ENCODE measurements at regions not wholly inside any gene's neighbourhood (a gene's known extent, or its start where the extent isn't known, plus 50 kb on each side); places are given as distances from the start of the nearest gene placed in this dataset.
"Not testable (repeated sequence)": the region's sequence is repeated elsewhere in the genome, so short reads cannot be mapped to it uniquely, and the experiment has no call there.

GRCh38 chr20:6660441-6660840 is 107.0 kb upstream of the BMP2 start:
- DNase-seq, result no peak
- Histone ChIP-seq H3K79me2 (ENCODE audit: insufficient read depth) (no peaks in the 10 kb centered on the region), H3K4me3 (ENCODE audit: low read depth in 2 of 2, low read length in 1 of 2) (no peak overlapping the region), H3K9ac (no peak overlapping the region), H4K20me1 (ENCODE audit: insufficient read depth) (no peaks in the 10 kb centered on the region), H3K27ac (ENCODE audit: low read depth in 2 of 2, low read length in 1 of 2) (no peak overlapping the region), H2AFZ (ENCODE audit: low read depth) (no peak overlapping the region), H3K9me3 (no peaks in the 10 kb centered on the region), H3K27me3 (ENCODE audit: insufficient read depth) (no peaks in the 10 kb centered on the region), H3K9me2 (no peaks in the 10 kb centered on the region; the same call in 1 of the 2 replicates), H3K36me3 (replicated peaks in 1 of 2; ENCODE audit: control insufficient read depth in 1 of 2, insufficient read depth in 2 of 2, low read length in 1 of 2) (no peaks in the 10 kb centered on the region), H3K4me2 (no peak overlapping the region), H3K4me1 (ENCODE audit: control insufficient read depth in 1 of 2, insufficient read depth in 2 of 2, low read depth in 1 of 2, low read length in 1 of 2) (no peaks in the 10 kb centered on the region), H3F3A (replicated peaks; ENCODE audit: insufficient read depth) (no peaks in the 10 kb centered on the region)
- WGBS (ENCODE audit: low lambda C conversion rate), result 28% methylated on average over 5 of the region's 5 CpGs
- CTCF ChIA-PET, result no interaction called here
- no peak for TF ChIP-seq USF1 (IDR thresholded peaks at IDR 0.05; ENCODE audit: borderline replicate concordance, low read depth)
- TF ChIP-seq TCF12 (IDR thresholded peaks at IDR 0.05), result no peak
- TF ChIP-seq, protein P1, sequence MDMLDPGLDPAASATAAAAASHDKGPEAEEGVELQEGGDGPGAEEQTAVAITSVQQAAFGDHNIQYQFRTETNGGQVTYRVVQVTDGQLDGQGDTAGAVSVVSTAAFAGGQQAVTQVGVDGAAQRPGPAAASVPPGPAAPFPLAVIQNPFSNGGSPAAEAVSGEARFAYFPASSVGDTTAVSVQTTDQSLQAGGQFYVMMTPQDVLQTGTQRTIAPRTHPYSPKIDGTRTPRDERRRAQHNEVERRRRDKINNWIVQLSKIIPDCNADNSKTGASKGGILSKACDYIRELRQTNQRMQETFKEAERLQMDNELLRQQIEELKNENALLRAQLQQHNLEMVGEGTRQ (IDR thresholded peaks at IDR 0.05; ENCODE audit: borderline replicate concordance, low read depth, low read length), result no peak
- TF ChIP-seq FOSL2 (IDR thresholded peaks at IDR 0.05; ENCODE audit: borderline replicate concordance, low read depth), result no peak
- no peak for TF ChIP-seq RFX5 (IDR thresholded peaks at IDR 0.05; ENCODE audit: low read length)
- TF ChIP-seq TEAD4 (IDR thresholded peaks at IDR 0.05; ENCODE audit: borderline replicate concordance, insufficient read depth), result no peak
- TF ChIP-seq MXI1 (IDR thresholded peaks at IDR 0.05; ENCODE audit: low read depth, low read length), result no peak
- no peak for TF ChIP-seq CHD2 (IDR thresholded peaks at IDR 0.05; ENCODE audit: low read length, partially characterized antibody)
- TF ChIP-seq, protein P2, sequence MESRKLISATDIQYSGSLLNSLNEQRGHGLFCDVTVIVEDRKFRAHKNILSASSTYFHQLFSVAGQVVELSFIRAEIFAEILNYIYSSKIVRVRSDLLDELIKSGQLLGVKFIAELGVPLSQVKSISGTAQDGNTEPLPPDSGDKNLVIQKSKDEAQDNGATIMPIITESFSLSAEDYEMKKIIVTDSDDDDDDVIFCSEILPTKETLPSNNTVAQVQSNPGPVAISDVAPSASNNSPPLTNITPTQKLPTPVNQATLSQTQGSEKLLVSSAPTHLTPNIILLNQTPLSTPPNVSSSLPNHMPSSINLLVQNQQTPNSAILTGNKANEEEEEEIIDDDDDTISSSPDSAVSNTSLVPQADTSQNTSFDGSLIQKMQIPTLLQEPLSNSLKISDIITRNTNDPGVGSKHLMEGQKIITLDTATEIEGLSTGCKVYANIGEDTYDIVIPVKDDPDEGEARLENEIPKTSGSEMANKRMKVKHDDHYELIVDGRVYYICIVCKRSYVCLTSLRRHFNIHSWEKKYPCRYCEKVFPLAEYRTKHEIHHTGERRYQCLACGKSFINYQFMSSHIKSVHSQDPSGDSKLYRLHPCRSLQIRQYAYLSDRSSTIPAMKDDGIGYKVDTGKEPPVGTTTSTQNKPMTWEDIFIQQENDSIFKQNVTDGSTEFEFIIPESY (IDR thresholded peaks at IDR 0.05; ENCODE audit: borderline replicate concordance, low read depth), result no peak
- no peak for TF ChIP-seq JUND (IDR thresholded peaks at IDR 0.05)
- no peak for TF ChIP-seq RCOR1 (IDR thresholded peaks at IDR 0.05; ENCODE audit: low read length)
- TF ChIP-seq, protein P3, sequence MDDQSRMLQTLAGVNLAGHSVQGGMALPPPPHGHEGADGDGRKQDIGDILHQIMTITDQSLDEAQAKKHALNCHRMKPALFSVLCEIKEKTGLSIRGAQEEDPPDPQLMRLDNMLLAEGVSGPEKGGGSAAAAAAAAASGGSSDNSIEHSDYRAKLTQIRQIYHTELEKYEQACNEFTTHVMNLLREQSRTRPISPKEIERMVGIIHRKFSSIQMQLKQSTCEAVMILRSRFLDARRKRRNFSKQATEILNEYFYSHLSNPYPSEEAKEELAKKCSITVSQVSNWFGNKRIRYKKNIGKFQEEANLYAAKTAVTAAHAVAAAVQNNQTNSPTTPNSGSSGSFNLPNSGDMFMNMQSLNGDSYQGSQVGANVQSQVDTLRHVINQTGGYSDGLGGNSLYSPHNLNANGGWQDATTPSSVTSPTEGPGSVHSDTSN (IDR thresholded peaks at IDR 0.05), result no peak
- TF ChIP-seq NRF1 (IDR thresholded peaks at IDR 0.05; ENCODE audit: low read depth, low read length), result no peak
- no peak for TF ChIP-seq FOXM1 (IDR thresholded peaks at IDR 0.05; ENCODE audit: low read depth)
- no peak for TF ChIP-seq NFIC (IDR thresholded peaks at IDR 0.05; ENCODE audit: borderline replicate concordance)
- TF ChIP-seq IRF3 (IDR thresholded peaks at IDR 0.05; ENCODE audit: low read depth, low read length), result no peak
- TF ChIP-seq, protein P4, sequence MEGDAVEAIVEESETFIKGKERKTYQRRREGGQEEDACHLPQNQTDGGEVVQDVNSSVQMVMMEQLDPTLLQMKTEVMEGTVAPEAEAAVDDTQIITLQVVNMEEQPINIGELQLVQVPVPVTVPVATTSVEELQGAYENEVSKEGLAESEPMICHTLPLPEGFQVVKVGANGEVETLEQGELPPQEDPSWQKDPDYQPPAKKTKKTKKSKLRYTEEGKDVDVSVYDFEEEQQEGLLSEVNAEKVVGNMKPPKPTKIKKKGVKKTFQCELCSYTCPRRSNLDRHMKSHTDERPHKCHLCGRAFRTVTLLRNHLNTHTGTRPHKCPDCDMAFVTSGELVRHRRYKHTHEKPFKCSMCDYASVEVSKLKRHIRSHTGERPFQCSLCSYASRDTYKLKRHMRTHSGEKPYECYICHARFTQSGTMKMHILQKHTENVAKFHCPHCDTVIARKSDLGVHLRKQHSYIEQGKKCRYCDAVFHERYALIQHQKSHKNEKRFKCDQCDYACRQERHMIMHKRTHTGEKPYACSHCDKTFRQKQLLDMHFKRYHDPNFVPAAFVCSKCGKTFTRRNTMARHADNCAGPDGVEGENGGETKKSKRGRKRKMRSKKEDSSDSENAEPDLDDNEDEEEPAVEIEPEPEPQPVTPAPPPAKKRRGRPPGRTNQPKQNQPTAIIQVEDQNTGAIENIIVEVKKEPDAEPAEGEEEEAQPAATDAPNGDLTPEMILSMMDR (IDR thresholded peaks at IDR 0.05), result no peak
- no peak for TF ChIP-seq YY1 (IDR thresholded peaks at IDR 0.05; ENCODE audit: low read depth)
- TF ChIP-seq RXRA (IDR thresholded peaks at IDR 0.05; ENCODE audit: borderline replicate concordance, low read depth), result no peak
- TF ChIP-seq GABPA (IDR thresholded peaks at IDR 0.05; ENCODE audit: low read depth), result no peak
- POLR2A ChIA-PET, result no interaction called here

DNA sequence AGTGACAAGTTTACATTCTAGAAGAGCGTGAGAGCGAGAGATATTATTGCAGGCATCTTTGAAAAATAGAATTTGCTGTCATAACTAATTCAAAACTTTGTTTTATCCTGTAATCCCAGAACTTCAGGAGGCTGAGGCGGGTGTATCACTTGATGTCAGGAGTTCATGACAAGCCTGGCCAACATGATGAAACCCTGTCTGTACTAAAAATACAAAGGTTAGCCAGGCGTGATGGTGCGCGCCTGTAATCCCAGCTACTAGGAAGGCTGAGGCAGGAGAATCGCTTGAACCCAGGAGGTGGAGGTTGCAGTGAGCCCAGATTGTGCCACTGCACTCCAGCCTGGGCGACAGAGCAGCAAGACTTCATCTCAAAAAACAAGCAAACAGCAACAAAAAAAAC is 108.6 kb upstream of the BMP2 start:
- H3K79me2 ChIP-seq (ENCODE audit: insufficient read depth); H2AFZ ChIP-seq (ENCODE audit: low read depth); H3K4me2 ChIP-seq; H3F3A ChIP-seq (replicated peaks; ENCODE audit: insufficient read depth); H3K9me2 ChIP-seq; H3K9me3 ChIP-seq; H3K36me3 ChIP-seq (replicated peaks in 1 of 2; ENCODE audit: control insufficient read depth in 1 of 2, insufficient read depth in 2 of 2, low read length in 1 of 2); CTCF ChIA-PET; H4K20me1 ChIP-seq (ENCODE audit: insufficient read depth); POLR2A ChIA-PET; DNase-seq; H3K27me3 ChIP-seq (ENCODE audit: insufficient read depth); H3K4me1 ChIP-seq (ENCODE audit: control insufficient read depth in 1 of 2, insufficient read depth in 2 of 2, low read depth in 1 of 2, low read length in 1 of 2); H3K27ac ChIP-seq (ENCODE audit: low read depth in 2 of 2, low read length in 1 of 2); H3K9ac ChIP-seq; H3K4me3 ChIP-seq (ENCODE audit: low read depth in 2 of 2, low read length in 1 of 2): not testable (repeated sequence)
- 29% methylated on average over 8 of the region's 8 CpGs for WGBS (ENCODE audit: low lambda C conversion rate)

Measured in SK-N-SH (cell line).